ENCODE measurements at regions not wholly inside any gene's neighbourhood (a gene's known extent, or its start where the extent isn't known, plus 50 kb on each side); places are given as distances from the start of the nearest gene placed in this dataset.

DNA sequence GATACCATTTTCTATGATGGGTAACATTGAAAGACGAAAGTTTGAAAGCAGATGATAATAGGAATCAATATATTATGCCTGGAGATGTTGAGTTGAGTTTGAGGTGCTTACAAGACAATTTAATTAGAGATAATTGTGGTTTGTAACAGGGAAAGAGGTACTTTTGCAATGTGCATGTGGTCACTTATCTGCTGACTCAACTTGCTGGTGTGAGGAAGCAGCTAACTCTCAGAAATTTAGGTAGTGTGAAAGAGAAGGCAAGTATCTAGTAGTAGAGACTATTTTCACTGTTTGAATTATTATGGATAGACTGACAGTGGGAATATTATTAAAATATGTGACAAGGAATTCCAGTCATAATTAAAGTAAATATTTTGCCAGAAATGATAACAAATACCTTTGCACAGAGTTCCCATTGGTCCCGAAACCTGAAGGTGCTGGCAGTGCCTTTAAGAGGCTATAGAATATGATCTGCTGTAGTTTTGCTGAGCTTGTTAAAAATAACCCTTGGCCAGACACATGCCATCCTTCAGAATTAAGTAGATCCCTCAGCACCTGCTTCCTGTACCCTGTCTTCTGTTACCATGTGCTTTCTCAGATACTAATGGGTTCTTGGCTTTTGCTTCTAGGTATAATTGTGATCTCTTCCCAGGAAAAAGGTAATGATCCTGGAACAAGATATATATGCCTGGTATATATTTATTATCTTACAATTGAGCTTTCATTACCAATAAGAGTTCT lies 315.9 kb downstream of the BCHE start:
- no peaks in the 10 kb centered on the region for H3K9me3 ChIP-seq (ENCODE audit: control insufficient read depth in 4 of 4, insufficient read depth in 3 of 4, low read length in 3 of 4)
- no peak for TF ChIP-seq CTCF (IDR thresholded peaks at IDR 0.05; ENCODE audit: control extremely low read depth, extremely low read depth)
- no peak overlapping the region for H3K27ac ChIP-seq (ENCODE audit: low read depth in 1 of 2, low read length in 1 of 2)
- no peaks in the 10 kb centered on the region for H3K4me1 ChIP-seq (ENCODE audit: control insufficient read depth in 5 of 5, insufficient read depth in 5 of 5, low read length in 5 of 5)
- H3K36me3 ChIP-seq (ENCODE audit: control insufficient read depth in 4 of 4, insufficient read depth in 4 of 4, low read length in 4 of 4) = no peaks in the 10 kb centered on the region
- ATAC-seq (ENCODE audit: insufficient read depth, low FRiP score) = no peak
- 69 to 78% methylated on average over 2 of the region's 2 CpGs for WGBS, 2 donors
- H3K9ac ChIP-seq (ENCODE audit: insufficient read depth in 1 of 2, low read length in 2 of 2) = no peak overlapping the region
- no peaks in the 10 kb centered on the region for H3K27me3 ChIP-seq (ENCODE audit: control insufficient read depth in 3 of 3, insufficient read depth in 3 of 3, low read length in 2 of 3)
- no peak overlapping the region for H3K4me3 ChIP-seq
- no peak for DNase-seq

DNA sequence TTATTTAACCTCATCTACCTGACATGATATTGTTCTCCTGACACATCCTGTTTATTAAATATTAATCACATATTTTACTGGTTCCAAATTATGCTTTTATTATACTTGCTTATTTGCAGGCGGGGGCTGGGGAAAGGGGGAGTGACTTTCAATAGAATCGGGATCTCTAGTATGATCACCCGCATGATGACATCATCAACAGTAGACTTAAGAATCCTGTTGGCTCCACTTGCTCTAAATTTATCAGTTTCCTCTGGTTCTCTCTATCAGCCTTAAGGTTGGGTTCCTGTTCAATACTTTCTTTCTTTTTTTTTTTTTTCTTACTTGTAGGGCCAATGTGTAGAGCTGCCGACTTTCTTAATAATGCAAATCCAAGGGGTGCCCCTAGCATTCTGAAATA lies 317.5 kb downstream of the BCHE start:
- H3K27ac ChIP-seq (ENCODE audit: low read depth in 1 of 2, low read length in 1 of 2) = no peak overlapping the region
- H3K4me3 ChIP-seq = no peak overlapping the region
- no peak for TF ChIP-seq CTCF (IDR thresholded peaks at IDR 0.05; ENCODE audit: control extremely low read depth, extremely low read depth)
- no peaks in the 10 kb centered on the region for H3K4me1 ChIP-seq (ENCODE audit: control insufficient read depth in 5 of 5, insufficient read depth in 5 of 5, low read length in 5 of 5)
- no peaks in the 10 kb centered on the region for H3K36me3 ChIP-seq (ENCODE audit: control insufficient read depth in 4 of 4, insufficient read depth in 4 of 4, low read length in 4 of 4)
- no peak for ATAC-seq (ENCODE audit: insufficient read depth, low FRiP score)
- DNase-seq = no peak
- no peak overlapping the region for H3K9ac ChIP-seq (ENCODE audit: insufficient read depth in 1 of 2, low read length in 2 of 2)
- H3K27me3 ChIP-seq (ENCODE audit: control insufficient read depth in 3 of 3, insufficient read depth in 3 of 3, low read length in 2 of 3) = no peaks in the 10 kb centered on the region
- WGBS, 2 donors = 90 to 94% methylated on average over 4 of the region's 4 CpGs
- H3K9me3 ChIP-seq (ENCODE audit: control insufficient read depth in 4 of 4, insufficient read depth in 3 of 4, low read length in 3 of 4) = no peaks in the 10 kb centered on the region

DNA sequence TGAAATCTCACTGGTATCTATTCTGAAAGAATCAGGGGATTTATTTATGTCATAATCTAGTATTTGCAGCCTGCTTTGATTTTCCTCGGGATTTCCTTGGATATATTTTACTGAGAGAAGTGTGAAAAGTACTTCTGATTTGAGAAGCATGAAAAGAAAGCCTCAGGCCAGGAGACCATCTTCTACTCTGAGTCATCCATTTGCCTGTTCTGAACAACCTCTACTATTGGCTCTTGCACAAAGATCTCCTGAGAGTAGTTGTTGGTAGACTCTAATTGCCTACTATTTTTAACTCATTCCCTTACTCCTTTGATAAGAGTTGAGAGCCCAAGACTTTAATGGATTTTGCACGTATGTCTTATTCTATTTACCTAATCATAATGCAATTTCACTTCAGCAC lies 318.9 kb downstream of the BCHE start:
- Histone ChIP-seq H3K4me1 (ENCODE audit: control insufficient read depth in 5 of 5, insufficient read depth in 5 of 5, low read length in 5 of 5) (no peaks in the 10 kb centered on the region), H3K27me3 (ENCODE audit: control insufficient read depth in 3 of 3, insufficient read depth in 3 of 3, low read length in 2 of 3) (no peaks in the 10 kb centered on the region), H3K4me3 (no peak overlapping the region), H3K27ac (ENCODE audit: low read depth in 1 of 2, low read length in 1 of 2) (no peak overlapping the region), H3K9ac (ENCODE audit: insufficient read depth in 1 of 2, low read length in 2 of 2) (no peak overlapping the region), H3K36me3 (ENCODE audit: control insufficient read depth in 4 of 4, insufficient read depth in 4 of 4, low read length in 4 of 4) (no peaks in the 10 kb centered on the region), H3K9me3 (ENCODE audit: control insufficient read depth in 4 of 4, insufficient read depth in 3 of 4, low read length in 3 of 4) (no peaks in the 10 kb centered on the region)
- DNase-seq (no peak), ATAC-seq (ENCODE audit: insufficient read depth, low FRiP score) (no peak)
- 60 to 67% methylated on average over 2 of the region's 2 CpGs for WGBS, 2 donors
- TF ChIP-seq CTCF (IDR thresholded peaks at IDR 0.05; ENCODE audit: control extremely low read depth, extremely low read depth) = no peak
